Sigmoid colon (tissue), 6 donors: ENCODE measurements at regions not wholly inside any gene's neighbourhood (a gene's known extent, or its start where the extent isn't known, plus 50 kb on each side); places are given as distances from the start of the nearest gene placed in this dataset.
"Not testable (repeated sequence)": the region's sequence is repeated elsewhere in the genome, so short reads cannot be mapped to it uniquely, and the experiment has no call there.

Source experiments
- DNase-seq: peaks from one replicate; pipeline ENCODE4 v3.0.0-alpha.2; 2019
- H3K27ac ChIP-seq, 4 donors: fragments of 200-600 bp; sonication (generic); one replicate each; pipeline ENCODE4 v1.5.1; 2016 to 2019; ENCODE audit warnings: mild to moderate bottlenecking in 1 of 4
- H3K27me3 ChIP-seq, 3 donors: fragments of 200-600 bp; sonication (generic); one replicate each; pipeline ENCODE4 v1.5.1; 2019; ENCODE audit warnings: mild to moderate bottlenecking in 1 of 3
- H3K36me3 ChIP-seq, 4 donors: fragments of 200-600 bp; sonication (generic); one replicate each; pipeline ENCODE4 v1.5.1; 2016 to 2019
- H3K4me1 ChIP-seq, 4 donors: fragments of 200-600 bp; sonication (generic); one replicate each; pipeline ENCODE4 v1.5.1; 2017 to 2019
- H3K4me3 ChIP-seq, 4 donors: fragments of 200-600 bp; sonication (generic); one replicate each; pipeline ENCODE4 v1.5.1; 2017 to 2019; ENCODE audit warnings: mild to moderate bottlenecking in 2 of 4, moderate library complexity in 1 of 4
- H3K9me3 ChIP-seq, 4 donors: fragments of 200-600 bp in 3 of 4; sonication (generic) in 3 of 4; one replicate each; pipeline versions ENCODE4 v1.5.1 to v1.6.1; 2013 to 2019
- EP300 ChIP-seq, 4 donors: sonication (generic); formaldehyde crosslinking; IDR thresholded peaks; one replicate each; pipeline ENCODE4 v1.6.1; 2017; ENCODE audit warnings: antibody characterized with exemption in 4 of 4
- POLR2A ChIP-seq, 2 donors: fragments of 450-650 bp; IDR thresholded peaks; one replicate each; pipeline ENCODE4 v1.6.1; 2016; ENCODE audit warnings: antibody characterized with exemption in 2 of 2, mild to moderate bottlenecking in 2 of 2, moderate library complexity in 2 of 2
- POLR2AphosphoS5 ChIP-seq, 4 donors: sonication (generic); formaldehyde crosslinking; IDR thresholded peaks; one replicate each; pipeline ENCODE4 v1.6.1; 2017; ENCODE audit warnings: antibody characterized with exemption in 4 of 4
- WGBS, 2 donors: extraction: QIAGEN DNeasy Blood & Tissue Kit; methylation state at CpG; one replicate each; pipeline ENCODE4 v1.1.7; 2013; 5-methylcytosine and 5-hydroxymethylcytosine counted together
- intact Hi-C: fragments of 100-400 bp; cut with DNase I; formaldehyde crosslinking; loops from one replicate; pipeline ENCODE4 v1.15.1; 2023
- TF ChIP-seq, protein P1 (sequence below), 4 experiments: fragments of 450-650 bp in 3 of 4; fragments of 200-600 bp in 1 of 4; IDR thresholded peaks; one replicate each; pipeline ENCODE4 v1.5.1; 2016 to 2019; ENCODE audit warnings: antibody characterized with exemption in 4 of 4, mild to moderate bottlenecking in 3 of 4, moderate library complexity in 2 of 4
- donor health status: healthy with polysubstance abuse.
- donor health status: healthy.

DNA sequence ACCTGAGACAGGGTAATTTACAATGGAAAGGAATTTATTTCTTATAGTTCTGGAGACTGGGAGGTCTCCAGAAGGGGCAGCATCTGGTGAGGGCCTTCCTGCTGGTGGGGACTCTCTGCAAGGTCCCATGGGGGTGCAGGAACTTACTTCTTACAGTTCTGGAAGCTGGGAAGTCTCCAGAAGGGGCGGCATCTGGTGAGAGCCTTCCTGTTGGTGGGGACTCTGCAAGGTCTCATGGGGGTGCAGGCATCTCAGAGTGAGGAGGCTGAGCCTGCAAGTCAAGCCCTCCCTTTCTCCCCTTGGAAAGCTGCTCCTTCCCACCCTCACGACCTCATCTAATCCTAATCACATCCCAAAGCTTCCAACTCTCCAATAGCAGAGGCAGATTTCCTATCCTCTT is 157.4 kb downstream of the FOXL1 start:
- WGBS, 2 donors: 73 to 75% methylated on average over 2 of the region's 2 CpGs
- Histone ChIP-seq H3K27ac (no peak overlapping the region), H3K9me3 (no peaks in the 10 kb centered on the region), H3K27me3 (peaks cover 7 to 60% (median 19%) of the 10 kb centered on the region in 3 donors), H3K4me3 (no peak overlapping the region), H3K36me3 (no peaks in the 10 kb centered on the region), H3K4me1 (peaks cover 0 to under 1% (median 0%) of the 10 kb centered on the region in 4 donors)
- intact Hi-C loops: no loop called here
- DNase-seq: peak; percentile 34
- TF ChIP-seq POLR2A (IDR thresholded peaks at IDR 0.05): no peak
- TF ChIP-seq POLR2AphosphoS5 (IDR thresholded peaks at IDR 0.05): no peak
- TF ChIP-seq, protein P1, sequence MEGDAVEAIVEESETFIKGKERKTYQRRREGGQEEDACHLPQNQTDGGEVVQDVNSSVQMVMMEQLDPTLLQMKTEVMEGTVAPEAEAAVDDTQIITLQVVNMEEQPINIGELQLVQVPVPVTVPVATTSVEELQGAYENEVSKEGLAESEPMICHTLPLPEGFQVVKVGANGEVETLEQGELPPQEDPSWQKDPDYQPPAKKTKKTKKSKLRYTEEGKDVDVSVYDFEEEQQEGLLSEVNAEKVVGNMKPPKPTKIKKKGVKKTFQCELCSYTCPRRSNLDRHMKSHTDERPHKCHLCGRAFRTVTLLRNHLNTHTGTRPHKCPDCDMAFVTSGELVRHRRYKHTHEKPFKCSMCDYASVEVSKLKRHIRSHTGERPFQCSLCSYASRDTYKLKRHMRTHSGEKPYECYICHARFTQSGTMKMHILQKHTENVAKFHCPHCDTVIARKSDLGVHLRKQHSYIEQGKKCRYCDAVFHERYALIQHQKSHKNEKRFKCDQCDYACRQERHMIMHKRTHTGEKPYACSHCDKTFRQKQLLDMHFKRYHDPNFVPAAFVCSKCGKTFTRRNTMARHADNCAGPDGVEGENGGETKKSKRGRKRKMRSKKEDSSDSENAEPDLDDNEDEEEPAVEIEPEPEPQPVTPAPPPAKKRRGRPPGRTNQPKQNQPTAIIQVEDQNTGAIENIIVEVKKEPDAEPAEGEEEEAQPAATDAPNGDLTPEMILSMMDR (IDR thresholded peaks at IDR 0.05): no peak
- TF ChIP-seq EP300 (IDR thresholded peaks at IDR 0.05): no peak

DNA sequence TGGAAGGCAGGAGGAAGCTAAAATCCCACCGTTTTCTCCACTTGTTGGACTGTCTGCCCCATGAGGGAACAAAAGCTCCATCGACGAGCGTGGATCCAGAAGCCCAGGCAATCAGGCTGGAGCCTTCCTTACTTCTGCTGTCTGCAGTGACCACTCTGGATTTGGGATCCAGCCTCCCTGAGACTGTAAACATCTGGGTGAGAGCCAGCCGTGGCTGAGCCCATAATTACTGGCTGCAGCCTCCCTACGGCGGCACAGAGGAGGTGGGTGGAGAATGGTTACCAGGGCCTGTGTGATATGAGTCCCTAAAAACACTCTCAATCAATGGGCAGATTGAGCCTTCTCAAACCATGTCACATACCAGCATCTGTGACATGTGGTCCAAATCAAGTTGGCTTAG is 158.2 kb downstream of the FOXL1 start:
- WGBS, 2 donors: 75 to 91% methylated on average over 7 of the region's 7 CpGs
- DNase-seq: peak; percentile 51
- intact Hi-C loops: no loop called here
- H3K27me3 ChIP-seq: peaks cover 7 to 60% (median 22%) of the 10 kb centered on the region in 3 donors
- H3K4me3 ChIP-seq: no peak overlapping the region
- H3K36me3 ChIP-seq: no peaks in the 10 kb centered on the region
- H3K4me1 ChIP-seq: peaks cover 0 to 9% (median 2%) of the 10 kb centered on the region in 4 donors
- no peak overlapping the region for H3K27ac ChIP-seq
- H3K9me3 ChIP-seq: no peaks in the 10 kb centered on the region
- TF ChIP-seq EP300 (IDR thresholded peaks at IDR 0.05) (no peak), POLR2AphosphoS5 (IDR thresholded peaks at IDR 0.05) (no peak), POLR2A (IDR thresholded peaks at IDR 0.05) (no peak)
- TF ChIP-seq, protein P1 (IDR thresholded peaks at IDR 0.05): no peak

DNA sequence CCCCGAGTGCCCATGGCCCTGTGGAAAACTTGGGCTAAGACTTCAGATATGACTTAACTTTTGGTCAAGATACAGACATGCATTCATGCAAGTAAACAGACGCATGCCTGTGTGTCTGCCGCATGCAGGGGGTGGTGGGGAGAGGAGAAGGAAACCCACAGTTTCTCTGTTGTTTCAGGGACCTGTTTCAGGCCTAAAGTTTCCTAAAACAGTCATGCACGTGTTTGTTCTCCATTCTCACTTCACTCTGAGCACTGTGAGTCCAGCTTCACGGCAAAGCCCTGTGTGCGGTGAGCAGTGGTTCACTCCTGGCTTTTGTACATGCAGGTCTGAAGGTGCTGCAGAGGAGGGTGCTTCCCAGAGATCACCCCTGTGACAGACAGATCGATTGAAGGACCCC is 158.7 kb downstream of the FOXL1 start:
- Histone ChIP-seq H3K27ac (no peak overlapping the region), H3K9me3 (no peaks in the 10 kb centered on the region), H3K4me1 (peaks cover 0 to 10% (median 3%) of the 10 kb centered on the region in 4 donors), H3K36me3 (no peaks in the 10 kb centered on the region), H3K4me3 (no peak overlapping the region), H3K27me3 (peaks cover 7 to 59% (median 27%) of the 10 kb centered on the region in 3 donors)
- DNase-seq: peak; percentile 12
- TF ChIP-seq POLR2A (IDR thresholded peaks at IDR 0.05) (no peak), EP300 (IDR thresholded peaks at IDR 0.05) (no peak), POLR2AphosphoS5 (IDR thresholded peaks at IDR 0.05) (no peak)
- TF ChIP-seq, protein P1 (IDR thresholded peaks at IDR 0.05): no peak
- 72 to 83% methylated on average over 7 of the region's 7 CpGs for WGBS, 2 donors
- intact Hi-C loops: no loop called here

DNA sequence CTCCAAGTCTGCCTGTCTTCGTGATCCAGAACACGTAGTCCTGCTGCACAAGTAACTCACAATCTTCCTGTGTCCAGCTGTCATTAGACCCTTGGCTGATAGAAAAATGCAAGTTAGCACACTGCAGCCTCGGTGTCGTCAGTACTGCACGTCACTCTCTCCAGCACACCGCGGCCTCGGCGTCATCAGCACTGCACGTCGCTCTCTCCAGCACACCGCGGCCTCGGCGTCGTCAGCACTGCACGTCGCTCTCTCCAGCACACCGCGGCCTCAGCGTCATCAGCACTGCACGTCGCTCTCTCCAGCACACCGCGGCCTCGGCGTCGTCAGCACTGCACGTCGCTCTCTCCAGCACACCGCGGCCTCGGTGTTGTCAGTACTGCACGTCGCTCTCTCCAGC is 160.0 kb downstream of the FOXL1 start:
- Histone ChIP-seq H3K27me3 (peaks cover 0 to 47% (median 16%) of the 10 kb centered on the region in 3 donors), H3K4me1 (peaks cover 0 to 10% (median 3%) of the 10 kb centered on the region in 4 donors)
- H3K9me3 ChIP-seq, intact Hi-C loops, H3K4me3 ChIP-seq, H3K27ac ChIP-seq, H3K36me3 ChIP-seq, DNase-seq: not testable (repeated sequence)
- 91 to 94% methylated on average over 32 to 35 of the region's 35 CpGs for WGBS, 2 donors

DNA sequence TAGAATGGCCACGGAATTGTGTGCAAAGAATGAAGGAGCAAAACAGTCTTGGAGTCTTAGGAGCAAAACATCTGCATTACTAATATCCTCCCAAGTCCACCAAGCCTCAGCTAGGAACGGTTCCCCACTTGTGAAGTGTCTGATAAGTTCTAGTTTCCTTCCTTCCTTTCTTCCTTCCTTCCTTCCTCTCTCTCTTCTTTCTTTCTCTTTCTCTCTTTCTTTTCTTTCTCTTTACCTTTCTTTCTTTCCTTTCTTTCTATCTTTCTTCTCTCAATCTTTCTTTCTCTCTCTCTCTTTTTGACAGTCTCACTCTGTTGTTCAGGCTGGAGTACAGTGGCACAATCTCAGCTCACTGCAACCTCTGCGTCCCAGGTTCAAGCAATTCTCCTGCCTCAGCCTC is 160.8 kb downstream of the FOXL1 start:
- no peak for DNase-seq
- H3K9me3 ChIP-seq: no peaks in the 10 kb centered on the region
- peaks cover 0 to 10% (median 3%) of the 10 kb centered on the region in 4 donors for H3K4me1 ChIP-seq
- TF ChIP-seq POLR2AphosphoS5 (IDR thresholded peaks at IDR 0.05): no peak
- TF ChIP-seq POLR2A (IDR thresholded peaks at IDR 0.05): no peak
- no peak for TF ChIP-seq EP300 (IDR thresholded peaks at IDR 0.05)
- TF ChIP-seq, protein P1 (IDR thresholded peaks at IDR 0.05): no peak
- H3K27ac ChIP-seq: no peak overlapping the region
- H3K36me3 ChIP-seq: no peaks in the 10 kb centered on the region
- intact Hi-C loops: no loop called here
- H3K4me3 ChIP-seq: no peak overlapping the region
- WGBS, 2 donors: 79 to 80% methylated on average over 3 of the region's 3 CpGs
- peaks cover 0 to 38% (median 8%) of the 10 kb centered on the region in 3 donors for H3K27me3 ChIP-seq
